ENCODE measurements at regions not wholly inside any gene's neighbourhood (a gene's known extent, or its start where the extent isn't known, plus 50 kb on each side); places are given as distances from the start of the nearest gene placed in this dataset.
"Not testable (repeated sequence)": the region's sequence is repeated elsewhere in the genome, so short reads cannot be mapped to it uniquely, and the experiment has no call there.

- TF ChIP-seq CTCF (IDR thresholded peaks at IDR 0.05); POLR2AphosphoS5 (IDR thresholded peaks at IDR 0.05; ENCODE audit: insufficient read depth in 1 of 2, low read depth in 1 of 2): not testable (repeated sequence)
Observed at GRCh38 chr1:146396242-146396641, 167.4 kb upstream of the NOTCH2NLA start.

All from vagina (tissue), 2 donors.